Effector memory CD4-positive, alpha-beta T cell (primary cell): ENCODE measurements at regions not wholly inside any gene's neighbourhood (a gene's known extent, or its start where the extent isn't known, plus 50 kb on each side); places are given as distances from the start of the nearest gene placed in this dataset.
"Not testable (repeated sequence)": the region's sequence is repeated elsewhere in the genome, so short reads cannot be mapped to it uniquely, and the experiment has no call there.

Source experiments
- DNase-seq, 3 donors: peaks; one replicate each; pipeline ENCODE4 v3.0.0-alpha.2; 2020
- H3K27ac ChIP-seq: 2 replicates; pipeline ENCODE4 v1.7.0; 2013; ENCODE audit warnings: mild to moderate bottlenecking, low read length, moderate library complexity; ENCODE audit not compliant: insufficient read depth, poor library complexity, severe bottlenecking
- H3K27me3 ChIP-seq: replicated peaks from 2 replicates; pipeline ENCODE4 v1.7.0; 2013; ENCODE audit warnings: mild to moderate bottlenecking, low read length; ENCODE audit not compliant: insufficient read depth, control insufficient read depth, poor library complexity, severe bottlenecking
- H3K36me3 ChIP-seq: 2 replicates; pipeline ENCODE4 v1.7.0; 2013; ENCODE audit warnings: mild to moderate bottlenecking, low read length, moderate library complexity; ENCODE audit not compliant: control insufficient read depth, insufficient read depth
- H3K4me1 ChIP-seq: 2 replicates; pipeline ENCODE4 v1.7.0; 2013; ENCODE audit warnings: low read length, mild to moderate bottlenecking; ENCODE audit not compliant: control insufficient read depth, insufficient read depth, poor library complexity, severe bottlenecking
- H3K4me3 ChIP-seq: 2 replicates; pipeline ENCODE4 v1.7.0; 2013; ENCODE audit warnings: low read length, low read depth, mild to moderate bottlenecking; ENCODE audit not compliant: insufficient read depth, poor library complexity, severe bottlenecking
- H3K9me3 ChIP-seq: 2 replicates; pipeline ENCODE4 v1.7.0; 2013; ENCODE audit warnings: mild to moderate bottlenecking, low read length, moderate library complexity; ENCODE audit not compliant: control insufficient read depth

GRCh38 chr4:150012851-150013360, 65.3 kb upstream of the DCLK2 start:
- Histone ChIP-seq H3K4me3 (no peak overlapping the region), H3K36me3 (no peaks in the 10 kb centered on the region), H3K27ac (no peak overlapping the region), H3K4me1 (no peaks in the 10 kb centered on the region), H3K27me3 (no peaks in the 10 kb centered on the region), H3K9me3 (no peaks in the 10 kb centered on the region)
- DNase-seq, result no peak

- not testable (repeated sequence) for H3K4me1 ChIP-seq, H3K27ac ChIP-seq, H3K36me3 ChIP-seq, H3K4me3 ChIP-seq, H3K9me3 ChIP-seq, DNase-seq, H3K27me3 ChIP-seq
These were observed 62.3 kb upstream of the DCLK2 start for GRCh38 chr4:150015910-150016309.

GRCh38 chr4:150016621-150017020, 61.6 kb upstream of the DCLK2 start:
- not testable (repeated sequence) for DNase-seq, H3K9me3 ChIP-seq, H3K36me3 ChIP-seq

GRCh38 chr4:150018257-150018656, 60.0 kb upstream of the DCLK2 start:
- H3K9me3 ChIP-seq, result no peaks in the 10 kb centered on the region
- H3K4me3 ChIP-seq, result no peak overlapping the region
- no peak overlapping the region for H3K27ac ChIP-seq
- no peak for DNase-seq
- no peaks in the 10 kb centered on the region for H3K27me3 ChIP-seq
- no peaks in the 10 kb centered on the region for H3K36me3 ChIP-seq
- H3K4me1 ChIP-seq, result no peaks in the 10 kb centered on the region

More at GRCh38 chr4:150016621-150017020, 61.6 kb upstream of the DCLK2 start:
- H3K4me3 ChIP-seq, H3K4me1 ChIP-seq, H3K27ac ChIP-seq, H3K27me3 ChIP-seq: not testable (repeated sequence)

GRCh38 chr4:150021483-150021882, 56.8 kb upstream of the DCLK2 start:
- H3K4me3 ChIP-seq, result no peak overlapping the region
- H3K36me3 ChIP-seq, result no peaks in the 10 kb centered on the region
- no peak for DNase-seq
- no peaks in the 10 kb centered on the region for H3K4me1 ChIP-seq
- no peaks in the 10 kb centered on the region for H3K9me3 ChIP-seq
- no peaks in the 10 kb centered on the region for H3K27me3 ChIP-seq
- no peak overlapping the region for H3K27ac ChIP-seq

- Histone ChIP-seq H3K4me3 (no peak overlapping the region), H3K9me3 (no peaks in the 10 kb centered on the region), H3K27ac (no peak overlapping the region), H3K4me1 (no peaks in the 10 kb centered on the region), H3K36me3 (no peaks in the 10 kb centered on the region), H3K27me3 (no peaks in the 10 kb centered on the region)
- no peak for DNase-seq
These were observed 54.8 kb upstream of the DCLK2 start for GRCh38 chr4:150023489-150023888.

GRCh38 chr4:150026987-150027386, 51.3 kb upstream of the DCLK2 start:
- H3K27ac ChIP-seq, H3K27me3 ChIP-seq, H3K9me3 ChIP-seq, H3K36me3 ChIP-seq, DNase-seq, H3K4me3 ChIP-seq, H3K4me1 ChIP-seq: not testable (repeated sequence)
